Fibroblast of skin of left quadriceps (primary cell): ENCODE measurements at regions not wholly inside any gene's neighbourhood (a gene's known extent, or its start where the extent isn't known, plus 50 kb on each side); places are given as distances from the start of the nearest gene placed in this dataset.

Source experiments
- DNase-seq, 2 experiments: peaks; one replicate each; pipeline ENCODE4 v3.0.0-alpha.2; 2013; ENCODE audit warnings: low read depth in 2 of 2

GRCh38 chr13:67292886-67293285 lies 62.8 kb upstream of the PCDH9 start:
- no peak for DNase-seq

GRCh38 chr13:67285611-67286010 lies 55.5 kb upstream of the PCDH9 start:
- no peak for DNase-seq

GRCh38 chr13:67283637-67284036 lies 53.5 kb upstream of the PCDH9 start:
- no peak for DNase-seq

- DNase-seq = no peak
Measured at GRCh38 chr13:67281466-67281865, 51.3 kb upstream of the PCDH9 start.
